CD4-positive, alpha-beta T cell (primary cell): ENCODE measurements at regions not wholly inside any gene's neighbourhood (a gene's known extent, or its start where the extent isn't known, plus 50 kb on each side); places are given as distances from the start of the nearest gene placed in this dataset.

Experiments
- ATAC-seq: fragments of 200-7000 bp; cut with Tn5 transposase; one replicate; pipeline ENCODE4 v1.10.0; 2022; ENCODE audit warnings: mild to moderate bottlenecking; ENCODE audit not compliant: poor library complexity
- CTCF ChIA-PET: fragments of 350-600 bp; sonication (Branson Sonifier 250); formaldehyde crosslinking; loops from one replicate; lab custom pipeline; 2021; ENCODE audit warnings: antibody characterized with exemption, inconsistent platforms; lab: Charles Lee
- POLR2A ChIA-PET: fragments of 350-600 bp; sonication (Branson Sonifier 250); formaldehyde crosslinking; loops from one replicate; lab custom pipeline; 2021; ENCODE audit warnings: antibody characterized with exemption, inconsistent platforms; lab: Charles Lee
- DNase-seq, 14 experiments: peaks; one replicate each; pipeline ENCODE4 v3.0.0-alpha.2; 2013 to 2020; ENCODE audit warnings: mixed read lengths in 2 of 14
- H3K27ac ChIP-seq, 2 donors: one replicate each; pipeline versions ENCODE4 v1.5.1 to v1.7.0; 2013; ENCODE audit warnings: low read length in 2 of 2, low read depth in 1 of 2, mild to moderate bottlenecking in 1 of 2
- H3K27me3 ChIP-seq, 2 experiments: 1 replicate in 1 of 2; 2 replicates in 1 of 2; pipeline versions ENCODE4 v1.6.1 to v1.7.0; 2013; ENCODE audit warnings: low read length in 2 of 2, control low read depth in 1 of 2, mild to moderate bottlenecking in 1 of 2, moderate library complexity in 1 of 2; ENCODE audit not compliant: insufficient read depth in 2 of 2, control insufficient read depth in 1 of 2
- H3K36me3 ChIP-seq: one replicate; pipeline ENCODE4 v1.6.1; 2013; ENCODE audit warnings: low read length, control low read depth; ENCODE audit not compliant: insufficient read depth
- H3K4me1 ChIP-seq: one replicate; pipeline ENCODE4 v1.6.1; 2013; ENCODE audit warnings: low read length, control low read depth; ENCODE audit not compliant: insufficient read depth
- H3K4me3 ChIP-seq: one replicate; pipeline ENCODE4 v1.5.1; 2013; ENCODE audit warnings: mild to moderate bottlenecking, low read length, moderate library complexity
- H3K9me3 ChIP-seq, 2 experiments: 1 replicate in 1 of 2; 2 replicates in 1 of 2; pipeline versions ENCODE4 v1.6.1 to v1.7.0; 2013; ENCODE audit warnings: low read length in 2 of 2, mild to moderate bottlenecking in 2 of 2, control low read depth in 1 of 2, moderate library complexity in 1 of 2; ENCODE audit not compliant: control insufficient read depth in 1 of 2, insufficient read depth in 1 of 2
- H3K27ac Mint-ChIP-seq: one replicate; pipeline ENCODE4 v1.8.0; 2020; ENCODE audit warnings: mixed read lengths
- H3K27me3 Mint-ChIP-seq: one replicate; pipeline ENCODE4 v1.8.0; 2021; ENCODE audit warnings: mixed read lengths
- H3K36me3 Mint-ChIP-seq: one replicate; pipeline ENCODE4 v1.8.0; 2021; ENCODE audit warnings: low read depth, mixed read lengths
- H3K4me1 Mint-ChIP-seq: one replicate; pipeline ENCODE4 v1.8.0; 2021; ENCODE audit warnings: low read depth, mixed read lengths
- H3K4me3 Mint-ChIP-seq: one replicate; pipeline ENCODE4 v1.8.0; 2020; ENCODE audit warnings: mild to moderate bottlenecking, mixed read lengths
- H3K9me3 Mint-ChIP-seq: one replicate; pipeline ENCODE4 v1.8.0; 2020; ENCODE audit warnings: mixed read lengths
- CTCF ChIP-seq: fragments of 200-600 bp; IDR thresholded peaks from one replicate; pipeline ENCODE4 v1.8.0; 2022; ENCODE audit warnings: antibody characterized with exemption, mild to moderate bottlenecking
- intact Hi-C, 2 experiments: fragments of 100-400 bp; cut with DNase I in 1 of 2; cut with micrococcal nuclease in 1 of 2; formaldehyde crosslinking; loops; one replicate each; pipeline versions ENCODE4 v1.15.1 to v1.9.0; 2023 to 2025; cut with DNase I, micrococcal nuclease

- POLR2A ChIA-PET, result no interaction called here
- no peak overlapping the region for H3K4me3 Mint-ChIP-seq
- TF ChIP-seq CTCF, result no peak
Measured at GRCh38 chr9:106502930-106503329, 360.0 kb upstream of the ZNF462 start.

GRCh38 chr9:106503759-106504158 is 359.2 kb upstream of the ZNF462 start:
- DNase-seq, result no peak
- Mint-ChIP-seq H3K36me3 (no peaks in the 10 kb centered on the region), H3K27ac (no peak overlapping the region), H3K4me3 (no peak overlapping the region), H3K4me1 (no peaks in the 10 kb centered on the region), H3K9me3 (peaks cover 6% of the 10 kb centered on the region), H3K27me3 (no peaks in the 10 kb centered on the region)
- H3K27ac ChIP-seq, result no peak overlapping the region
- H3K36me3 ChIP-seq, result no peaks in the 10 kb centered on the region
- no peaks in the 10 kb centered on the region for H3K4me1 ChIP-seq
- ChIA-PET POLR2A (no interaction called here), CTCF (no interaction called here)
- peaks cover 0 to 21% of the 10 kb centered on the region in 2 experiments for H3K9me3 ChIP-seq
- H3K27me3 ChIP-seq, result no peaks in the 10 kb centered on the region
- intact Hi-C loops, result no loop called here
- TF ChIP-seq CTCF, result no peak
- no peak for ATAC-seq
- H3K4me3 ChIP-seq, result no peak overlapping the region

More at GRCh38 chr9:106502930-106503329, 360.0 kb upstream of the ZNF462 start:
- Mint-ChIP-seq H3K4me1 (no peaks in the 10 kb centered on the region), H3K27ac (no peak overlapping the region), H3K36me3 (no peaks in the 10 kb centered on the region), H3K9me3 (peaks cover 6% of the 10 kb centered on the region), H3K27me3 (no peaks in the 10 kb centered on the region)
- no peaks in the 10 kb centered on the region for H3K4me1 ChIP-seq
- no peak overlapping the region for H3K27ac ChIP-seq
- DNase-seq (no peak), ATAC-seq (no peak)
- H3K36me3 ChIP-seq, result no peaks in the 10 kb centered on the region
- no peak overlapping the region for H3K4me3 ChIP-seq
- intact Hi-C loops, result no loop called here
- no peaks in the 10 kb centered on the region for H3K27me3 ChIP-seq
- CTCF ChIA-PET, result no interaction called here
- peaks cover 0 to 19% of the 10 kb centered on the region in 2 experiments for H3K9me3 ChIP-seq

GRCh38 chr9:106526716-106527204 is 336.2 kb upstream of the ZNF462 start:
- Histone ChIP-seq H3K9me3 (peaks cover 0 to 14% of the 10 kb centered on the region in 2 experiments), H3K4me1 (no peaks in the 10 kb centered on the region), H3K4me3 (no peak overlapping the region), H3K27me3 (no peaks in the 10 kb centered on the region), H3K27ac (no peak overlapping the region), H3K36me3 (no peaks in the 10 kb centered on the region)
- intact Hi-C loops, result no loop called here
- ChIA-PET POLR2A (no interaction called here), CTCF (no interaction called here)
- H3K27ac Mint-ChIP-seq, result no peak overlapping the region
- H3K4me1 Mint-ChIP-seq, result no peaks in the 10 kb centered on the region
- ATAC-seq (no peak), DNase-seq (no peak)
- no peaks in the 10 kb centered on the region for H3K27me3 Mint-ChIP-seq
- no peak overlapping the region for H3K4me3 Mint-ChIP-seq
- no peaks in the 10 kb centered on the region for H3K36me3 Mint-ChIP-seq
- TF ChIP-seq CTCF, result no peak
- H3K9me3 Mint-ChIP-seq, result no peaks in the 10 kb centered on the region
